Aorta (tissue), 5 donors: ENCODE measurements at regions not wholly inside any gene's neighbourhood (a gene's known extent, or its start where the extent isn't known, plus 50 kb on each side); places are given as distances from the start of the nearest gene placed in this dataset.
A peak's percentile ranks its signal among the peaks of the same experiment; 100 is the strongest.
"Not testable (repeated sequence)": the region's sequence is repeated elsewhere in the genome, so short reads cannot be mapped to it uniquely, and the experiment has no call there.

ENCODE experiments used
- ATAC-seq: fragments of 200-7000 bp; cut with Tn5 transposase; one replicate; pipeline ENCODE4 v1.9.1; 2022; ENCODE audit warnings: moderate library complexity; ENCODE audit not compliant: low FRiP score
- DNase-seq, 2 donors: peaks; one replicate each; pipeline ENCODE4 v3.0.0-alpha.2; 2020
- H3K27ac ChIP-seq, 2 donors: one replicate each; pipeline ENCODE4 v1.5.1; 2013; ENCODE audit warnings: low read length in 2 of 2, mild to moderate bottlenecking in 2 of 2, moderate library complexity in 2 of 2, control low read depth in 1 of 2, inconsistent platforms in 1 of 2, low read depth in 1 of 2
- H3K27me3 ChIP-seq, 2 donors: one replicate each; pipeline ENCODE4 v1.6.1; 2013; ENCODE audit warnings: control low read depth in 1 of 2, low read length in 1 of 2, mild to moderate bottlenecking in 1 of 2, moderate library complexity in 1 of 2; ENCODE audit not compliant: insufficient read depth in 2 of 2, control insufficient read depth in 1 of 2
- H3K36me3 ChIP-seq, 2 donors: one replicate each; pipeline ENCODE4 v1.6.1; 2013; ENCODE audit warnings: control low read depth in 1 of 2, low read length in 1 of 2, mild to moderate bottlenecking in 1 of 2; ENCODE audit not compliant: insufficient read depth in 2 of 2, control insufficient read depth in 1 of 2
- H3K4me1 ChIP-seq, 2 donors: one replicate each; pipeline ENCODE4 v1.6.1; 2013; ENCODE audit warnings: low read length in 2 of 2, control low read depth in 1 of 2, mild to moderate bottlenecking in 1 of 2, moderate library complexity in 1 of 2; ENCODE audit not compliant: insufficient read depth in 2 of 2, control insufficient read depth in 1 of 2
- H3K4me3 ChIP-seq, 2 donors: one replicate each; pipeline ENCODE4 v1.5.1; 2013; ENCODE audit warnings: low read length in 2 of 2, control low read depth in 1 of 2, mild to moderate bottlenecking in 1 of 2
- H3K9me3 ChIP-seq: one replicate; pipeline ENCODE4 v1.6.1; 2013; ENCODE audit warnings: mild to moderate bottlenecking, low read length; ENCODE audit not compliant: control insufficient read depth
- WGBS, 2 donors: extraction: QIAGEN DNeasy Blood & Tissue Kit; methylation state at CpG; one replicate each; pipeline ENCODE4 v1.1.7; 2013; 5-methylcytosine and 5-hydroxymethylcytosine counted together
- intact Hi-C, 2 donors: fragments of 100-400 bp; cut with DNase I; formaldehyde crosslinking; loops; one replicate each; pipeline versions ENCODE4 v1.14.2 to v1.15.0; 2022
- donor health status: healthy with polysubstance abuse.
- donor health status: Bipolar disorder and iron deficiency.
- donor health status: DM: no; HTN: no; CAD: no.
- donor health status: DM: no; HTN: no; CAD: no.
- donor health status: DM: yes; HTN: yes; CAD: no.

GRCh38 chr2:14072338-14072737 is 560.2 kb upstream of the LRATD1 start:
- DNase-seq: no peak
- no peak overlapping the region for H3K4me3 ChIP-seq
- no peaks in the 10 kb centered on the region for H3K4me1 ChIP-seq
- intact Hi-C loops: no loop called here
- WGBS, 2 donors: 46% methylated on average over 1 of the region's 1 CpG; no CpG with 5 or more reads in 1 of the 2 donors
- H3K27me3 ChIP-seq: no peaks in the 10 kb centered on the region
- no peak for ATAC-seq
- H3K27ac ChIP-seq: no peak overlapping the region
- peaks cover 2% of the 10 kb centered on the region for H3K9me3 ChIP-seq
- no peaks in the 10 kb centered on the region for H3K36me3 ChIP-seq

- no peak for DNase-seq
- no peak for ATAC-seq
- no peak overlapping the region for H3K27ac ChIP-seq
- no peaks in the 10 kb centered on the region for H3K27me3 ChIP-seq
- WGBS, 2 donors: 15 to 27% methylated on average over 1 of the region's 1 CpG
- no peaks in the 10 kb centered on the region for H3K9me3 ChIP-seq
- H3K4me1 ChIP-seq: no peaks in the 10 kb centered on the region
- intact Hi-C loops: no loop called here
- no peak overlapping the region for H3K4me3 ChIP-seq
- no peaks in the 10 kb centered on the region for H3K36me3 ChIP-seq
Observed at GRCh38 chr2:14074691-14075090, 557.8 kb upstream of the LRATD1 start.

GRCh38 chr2:14079576-14079975 is 552.9 kb upstream of the LRATD1 start:
- intact Hi-C loops: no loop called here
- ATAC-seq (no peak), DNase-seq (no peak)
- Histone ChIP-seq H3K27ac (no peak overlapping the region), H3K4me1 (no peaks in the 10 kb centered on the region), H3K4me3 (no peak overlapping the region), H3K36me3 (no peaks in the 10 kb centered on the region), H3K9me3 (no peaks in the 10 kb centered on the region), H3K27me3 (no peaks in the 10 kb centered on the region)
- WGBS, 2 donors: 68 to 77% methylated on average over 3 of the region's 3 CpGs

- H3K4me3 ChIP-seq: no peak overlapping the region
- no peaks in the 10 kb centered on the region for H3K4me1 ChIP-seq
- intact Hi-C loops: no loop called here
- DNase-seq (no peak), ATAC-seq (no peak)
- 83 to 87% methylated on average over 1 of the region's 1 CpG for WGBS, 2 donors
- no peaks in the 10 kb centered on the region for H3K36me3 ChIP-seq
- no peaks in the 10 kb centered on the region for H3K27me3 ChIP-seq
- H3K27ac ChIP-seq: no peak overlapping the region
- no peaks in the 10 kb centered on the region for H3K9me3 ChIP-seq
Observed at GRCh38 chr2:14081521-14081920, 551.0 kb upstream of the LRATD1 start.

GRCh38 chr2:14082640-14083039 is 549.9 kb upstream of the LRATD1 start:
- ATAC-seq: no peak
- Histone ChIP-seq H3K27ac (no peak overlapping the region), H3K9me3 (no peaks in the 10 kb centered on the region), H3K36me3 (no peaks in the 10 kb centered on the region), H3K4me3 (no peak overlapping the region), H3K27me3 (no peaks in the 10 kb centered on the region), H3K4me1 (no peaks in the 10 kb centered on the region)
- intact Hi-C loops: no loop called here
- peak in 1 of 2 donors; percentile 40 for DNase-seq
- WGBS, 2 donors: 87 to 88% methylated on average over 5 of the region's 5 CpGs

DNA sequence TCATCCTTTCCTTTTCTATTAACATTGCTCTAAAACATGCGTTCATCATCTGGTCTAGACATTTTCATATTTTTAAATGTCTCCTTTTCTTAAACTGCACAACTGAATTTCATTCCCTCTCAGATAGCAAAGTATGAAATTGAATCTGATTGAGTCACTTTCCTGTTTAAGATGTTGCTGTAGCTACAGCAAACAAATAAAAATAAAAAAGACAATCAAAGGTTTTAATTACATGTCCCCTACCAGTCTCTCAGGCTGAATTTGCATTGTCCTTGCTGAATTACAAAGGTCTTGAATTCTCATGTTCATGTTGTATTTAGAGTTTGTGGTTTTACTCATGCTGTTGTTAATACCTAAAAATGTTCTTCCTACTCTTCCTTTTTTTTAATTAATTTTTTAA is 537.9 kb upstream of the LRATD1 start:
- DNase-seq (no peak), ATAC-seq (no peak)
- no peaks in the 10 kb centered on the region for H3K36me3 ChIP-seq
- no peaks in the 10 kb centered on the region for H3K4me1 ChIP-seq
- no peak overlapping the region for H3K27ac ChIP-seq
- no peaks in the 10 kb centered on the region for H3K27me3 ChIP-seq
- H3K9me3 ChIP-seq: peaks cover 2% of the 10 kb centered on the region
- intact Hi-C loops: no loop called here
- WGBS, 2 donors: 80 to 95% methylated on average over 1 of the region's 1 CpG
- H3K4me3 ChIP-seq: no peak overlapping the region

DNA sequence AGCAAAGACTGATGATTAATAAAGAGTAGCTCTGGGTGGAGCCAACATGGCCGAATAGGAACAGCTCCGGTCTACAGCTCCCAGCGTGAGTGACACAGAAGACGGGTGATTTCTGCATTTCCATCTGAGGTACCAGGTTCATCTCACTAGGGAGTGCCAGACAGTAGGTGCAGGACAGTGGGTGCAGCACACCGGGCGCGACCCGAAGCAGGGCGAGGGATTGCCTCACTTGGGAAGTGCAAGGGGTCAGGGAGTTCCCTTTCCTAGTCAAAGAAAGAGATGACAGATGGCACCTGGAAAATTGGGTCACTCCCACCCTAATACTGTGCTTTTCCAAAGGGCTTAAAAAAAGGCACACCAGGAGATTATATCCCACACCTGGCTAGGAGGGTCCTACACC is 533.4 kb upstream of the LRATD1 start:
- 81 to 94% methylated on average over 9 of the region's 9 CpGs for WGBS, 2 donors
- ATAC-seq, H3K36me3 ChIP-seq, DNase-seq, H3K9me3 ChIP-seq, H3K27me3 ChIP-seq, H3K27ac ChIP-seq, H3K4me3 ChIP-seq, intact Hi-C loops, H3K4me1 ChIP-seq: not testable (repeated sequence)

DNA sequence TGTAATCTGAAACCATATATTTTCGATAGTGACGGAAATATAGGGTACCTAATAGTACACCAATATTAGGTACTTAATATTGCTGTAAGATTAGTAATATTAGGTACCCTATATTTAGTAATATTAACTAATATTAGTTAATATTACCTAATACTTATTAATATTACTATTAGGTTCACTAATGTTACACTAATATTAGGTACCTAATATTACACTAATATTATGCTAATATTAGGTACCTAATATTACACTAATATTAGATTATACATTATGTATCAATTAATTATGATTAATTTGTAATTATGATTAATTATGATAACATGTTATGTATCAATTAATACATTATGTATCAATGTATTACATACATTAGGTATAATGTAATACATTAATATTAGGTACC is 518.2 kb upstream of the LRATD1 start:
- no peak overlapping the region for H3K27ac ChIP-seq
- H3K36me3 ChIP-seq: no peaks in the 10 kb centered on the region
- no peak overlapping the region for H3K4me3 ChIP-seq
- no peaks in the 10 kb centered on the region for H3K27me3 ChIP-seq
- no peaks in the 10 kb centered on the region for H3K4me1 ChIP-seq
- DNase-seq (no peak), ATAC-seq (no peak)
- H3K9me3 ChIP-seq: no peaks in the 10 kb centered on the region
- intact Hi-C loops: no loop called here
- 44 to 94% methylated on average over 2 of the region's 2 CpGs for WGBS, 2 donors

DNA sequence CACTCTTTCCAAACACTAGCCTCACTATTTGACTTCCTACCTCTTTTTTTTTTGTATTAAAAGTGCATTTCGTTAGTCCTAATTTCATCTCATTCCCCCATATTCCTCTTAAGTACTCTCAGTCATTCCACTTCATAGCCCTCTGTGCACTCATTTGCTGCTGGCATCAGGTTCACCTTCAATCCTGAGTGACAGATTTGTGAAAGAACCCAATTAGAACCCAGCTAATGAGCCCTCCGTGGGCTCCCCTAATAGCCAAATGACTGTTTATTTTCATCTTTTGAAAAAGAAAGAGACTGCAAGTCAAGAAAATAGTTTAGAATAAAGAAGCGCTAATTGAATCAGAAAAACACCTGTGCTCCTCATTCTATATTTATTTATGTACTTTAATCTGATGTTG is 512.1 kb upstream of the LRATD1 start:
- Histone ChIP-seq H3K4me3 (no peak overlapping the region), H3K9me3 (no peaks in the 10 kb centered on the region), H3K4me1 (no peaks in the 10 kb centered on the region), H3K27me3 (no peaks in the 10 kb centered on the region), H3K36me3 (no peaks in the 10 kb centered on the region), H3K27ac (no peak overlapping the region)
- 71 to 74% methylated on average over 3 of the region's 3 CpGs for WGBS, 2 donors
- no peak for ATAC-seq
- no peak for DNase-seq
- intact Hi-C loops: no loop called here
